ENCODE measurements at regions not wholly inside any gene's neighbourhood (a gene's known extent, or its start where the extent isn't known, plus 50 kb on each side); places are given as distances from the start of the nearest gene placed in this dataset.

GRCh38 chr14:53601409-53601808 is 355.2 kb downstream of the BMP4 start:
- TF ChIP-seq POLR2A (IDR thresholded peaks at IDR 0.05), result no peak
- no peak for TF ChIP-seq CTCF (IDR thresholded peaks at IDR 0.05)
- no peak for TF ChIP-seq EP300 (IDR thresholded peaks at IDR 0.05)

Measured in ovary (tissue), 3 donors.